RPMI8226 (cell line): ENCODE measurements at regions not wholly inside any gene's neighbourhood (a gene's known extent, or its start where the extent isn't known, plus 50 kb on each side); places are given as distances from the start of the nearest gene placed in this dataset.
"Not testable (repeated sequence)": the region's sequence is repeated elsewhere in the genome, so short reads cannot be mapped to it uniquely, and the experiment has no call there.

Source experiments
- DNase-seq: peaks from one replicate; pipeline ENCODE4 v3.0.0-alpha.2; 2015

- peak; percentile 29 for DNase-seq
These were observed 83.2 kb upstream of the TNRC6B start for GRCh38 chr22:40094485-40094884.

- DNase-seq: not testable (repeated sequence)
These were observed 77.8 kb upstream of the TNRC6B start for GRCh38 chr22:40099887-40100286.

GRCh38 chr22:40105755-40106154, 72.0 kb upstream of the TNRC6B start:
- DNase-seq: no peak

- peak; percentile 27 for DNase-seq
These were observed 70.5 kb upstream of the TNRC6B start for GRCh38 chr22:40107244-40107643.

- peak; percentile 20 for DNase-seq
These were observed 69.8 kb upstream of the TNRC6B start for GRCh38 chr22:40107851-40108378.

GRCh38 chr22:40108396-40108795, 69.3 kb upstream of the TNRC6B start:
- no peak for DNase-seq

GRCh38 chr22:40108926-40109325, 68.8 kb upstream of the TNRC6B start:
- not testable (repeated sequence) for DNase-seq

GRCh38 chr22:40111451-40111850, 66.3 kb upstream of the TNRC6B start:
- no peak for DNase-seq

- no peak for DNase-seq
These were observed 65.1 kb upstream of the TNRC6B start for GRCh38 chr22:40112595-40112994.

GRCh38 chr22:40113696-40114095, 64.0 kb upstream of the TNRC6B start:
- DNase-seq: no peak

- no peak for DNase-seq
These were observed 63.3 kb upstream of the TNRC6B start for GRCh38 chr22:40114411-40114810.

GRCh38 chr22:40116496-40117200, 61.1 kb upstream of the TNRC6B start:
- no peak for DNase-seq

GRCh38 chr22:40118979-40119378, 58.7 kb upstream of the TNRC6B start:
- no peak for DNase-seq

- no peak for DNase-seq
These were observed 56.9 kb upstream of the TNRC6B start for GRCh38 chr22:40120848-40121247.

GRCh38 chr22:40121461-40121860, 56.3 kb upstream of the TNRC6B start:
- DNase-seq: no peak

GRCh38 chr22:40122792-40123191, 54.9 kb upstream of the TNRC6B start:
- DNase-seq: no peak

- DNase-seq: no peak
These were observed 54.3 kb upstream of the TNRC6B start for GRCh38 chr22:40123387-40123786.
